ENCODE measurements at regions not wholly inside any gene's neighbourhood (a gene's known extent, or its start where the extent isn't known, plus 50 kb on each side); places are given as distances from the start of the nearest gene placed in this dataset.
"Not testable (repeated sequence)": the region's sequence is repeated elsewhere in the genome, so short reads cannot be mapped to it uniquely, and the experiment has no call there.

GRCh38 chr12:33166260-33166659, 269.7 kb upstream of the PKP2 start:
- not testable (repeated sequence) for TF ChIP-seq CTCF (conservative IDR thresholded peaks at IDR 0.05; ENCODE audit: low read depth, low read length); EZH2 (IDR thresholded peaks at IDR 0.05; ENCODE audit: borderline replicate concordance, low read depth, low read length, poor library complexity, severe bottlenecking)

Measured in A673 (cell line).